GM20000 (cell line): ENCODE measurements at regions not wholly inside any gene's neighbourhood (a gene's known extent, or its start where the extent isn't known, plus 50 kb on each side); places are given as distances from the start of the nearest gene placed in this dataset.

Experiments used
- DNase-seq: peaks from one replicate; pipeline ENCODE4 v3.0.0; 2012; ENCODE audit warnings: low spot score
- TF ChIP-seq, protein P1 (sequence below): IDR thresholded peaks from 2 replicates; pipeline ENCODE4 v1.5.1; 2012; ENCODE audit warnings: mild to moderate bottlenecking, control low read depth; ENCODE audit errors: extremely low read depth, missing control alignments

- DNase-seq = no peak
- TF ChIP-seq, protein P1, sequence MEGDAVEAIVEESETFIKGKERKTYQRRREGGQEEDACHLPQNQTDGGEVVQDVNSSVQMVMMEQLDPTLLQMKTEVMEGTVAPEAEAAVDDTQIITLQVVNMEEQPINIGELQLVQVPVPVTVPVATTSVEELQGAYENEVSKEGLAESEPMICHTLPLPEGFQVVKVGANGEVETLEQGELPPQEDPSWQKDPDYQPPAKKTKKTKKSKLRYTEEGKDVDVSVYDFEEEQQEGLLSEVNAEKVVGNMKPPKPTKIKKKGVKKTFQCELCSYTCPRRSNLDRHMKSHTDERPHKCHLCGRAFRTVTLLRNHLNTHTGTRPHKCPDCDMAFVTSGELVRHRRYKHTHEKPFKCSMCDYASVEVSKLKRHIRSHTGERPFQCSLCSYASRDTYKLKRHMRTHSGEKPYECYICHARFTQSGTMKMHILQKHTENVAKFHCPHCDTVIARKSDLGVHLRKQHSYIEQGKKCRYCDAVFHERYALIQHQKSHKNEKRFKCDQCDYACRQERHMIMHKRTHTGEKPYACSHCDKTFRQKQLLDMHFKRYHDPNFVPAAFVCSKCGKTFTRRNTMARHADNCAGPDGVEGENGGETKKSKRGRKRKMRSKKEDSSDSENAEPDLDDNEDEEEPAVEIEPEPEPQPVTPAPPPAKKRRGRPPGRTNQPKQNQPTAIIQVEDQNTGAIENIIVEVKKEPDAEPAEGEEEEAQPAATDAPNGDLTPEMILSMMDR = no peak
Measured at GRCh38 chr6:8889514-8889913, 454.2 kb upstream of the SLC35B3 start.

GRCh38 chr6:8888468-8888867, 453.1 kb upstream of the SLC35B3 start:
- peak; percentile 25 for DNase-seq

GRCh38 chr6:8881663-8882062, 446.3 kb upstream of the SLC35B3 start:
- DNase-seq = no peak
- TF ChIP-seq, protein P1 = no peak

More at GRCh38 chr6:8888468-8888867, 453.1 kb upstream of the SLC35B3 start:
- TF ChIP-seq, protein P1 = peak; percentile 17

DNA sequence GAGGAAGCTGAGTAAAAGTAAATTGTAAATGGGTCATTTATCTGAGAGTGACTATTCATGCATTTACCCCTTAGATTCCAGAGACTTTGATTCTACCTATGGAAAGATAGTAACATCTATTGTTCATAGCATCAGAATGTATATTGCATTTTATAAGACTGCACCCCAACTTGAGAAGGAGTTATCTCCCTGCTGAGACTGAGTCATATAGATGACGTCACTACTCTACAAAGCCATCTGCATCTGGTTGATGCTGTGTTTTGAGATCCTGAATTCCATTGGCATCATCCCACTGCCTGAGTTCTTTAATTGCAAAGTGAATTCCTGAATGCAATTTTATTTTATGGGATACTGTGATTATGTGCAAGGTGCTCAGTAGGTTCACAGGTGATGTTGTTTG, 444.0 kb upstream of the SLC35B3 start:
- DNase-seq = no peak
- TF ChIP-seq, protein P1 = no peak

DNA sequence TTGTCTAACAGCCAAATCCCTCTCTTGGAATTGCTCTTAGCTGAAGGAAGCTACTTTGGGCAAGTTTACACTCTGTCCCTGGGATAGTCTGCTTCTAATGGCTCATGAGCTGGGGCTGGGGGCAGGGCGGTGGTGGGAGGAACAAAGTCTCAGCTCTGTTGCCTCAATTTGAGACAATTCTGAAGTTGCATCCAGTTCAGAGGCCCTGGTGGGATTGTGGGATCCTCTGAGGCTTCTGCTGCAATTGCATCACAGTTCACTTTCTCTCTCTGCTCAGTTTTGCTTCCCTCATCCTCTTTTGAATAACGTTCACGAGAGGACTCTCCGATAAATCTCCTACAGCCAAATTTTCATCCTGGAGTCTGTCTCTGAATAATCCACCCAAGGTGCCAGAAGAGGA, 440.6 kb upstream of the SLC35B3 start:
- TF ChIP-seq, protein P1 = no peak
- DNase-seq = no peak

DNA sequence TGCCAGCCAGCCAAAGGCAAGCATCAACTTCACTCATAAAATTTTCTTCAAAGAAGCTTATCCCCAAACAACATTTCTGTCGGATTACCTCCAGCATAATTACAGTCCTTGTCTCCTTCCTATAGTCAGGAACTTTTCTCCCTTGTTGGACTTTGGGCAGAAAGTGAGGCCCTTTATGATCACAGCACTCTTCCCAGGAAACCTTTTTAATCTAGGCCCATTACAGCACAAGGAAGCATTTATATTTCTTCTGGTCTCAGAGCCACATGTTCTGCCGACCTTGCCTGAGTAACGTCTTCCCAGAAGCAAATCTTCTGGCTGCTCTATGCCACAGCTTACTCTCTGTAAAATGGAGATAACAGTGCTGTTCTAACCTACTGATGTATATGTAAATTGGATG, 437.2 kb upstream of the SLC35B3 start:
- DNase-seq = no peak
- TF ChIP-seq, protein P1 = no peak

GRCh38 chr6:8865451-8865850, 430.1 kb upstream of the SLC35B3 start:
- no peak for DNase-seq
- TF ChIP-seq, protein P1 = no peak
